ENCODE measurements at regions not wholly inside any gene's neighbourhood (a gene's known extent, or its start where the extent isn't known, plus 50 kb on each side); places are given as distances from the start of the nearest gene placed in this dataset.

DNA sequence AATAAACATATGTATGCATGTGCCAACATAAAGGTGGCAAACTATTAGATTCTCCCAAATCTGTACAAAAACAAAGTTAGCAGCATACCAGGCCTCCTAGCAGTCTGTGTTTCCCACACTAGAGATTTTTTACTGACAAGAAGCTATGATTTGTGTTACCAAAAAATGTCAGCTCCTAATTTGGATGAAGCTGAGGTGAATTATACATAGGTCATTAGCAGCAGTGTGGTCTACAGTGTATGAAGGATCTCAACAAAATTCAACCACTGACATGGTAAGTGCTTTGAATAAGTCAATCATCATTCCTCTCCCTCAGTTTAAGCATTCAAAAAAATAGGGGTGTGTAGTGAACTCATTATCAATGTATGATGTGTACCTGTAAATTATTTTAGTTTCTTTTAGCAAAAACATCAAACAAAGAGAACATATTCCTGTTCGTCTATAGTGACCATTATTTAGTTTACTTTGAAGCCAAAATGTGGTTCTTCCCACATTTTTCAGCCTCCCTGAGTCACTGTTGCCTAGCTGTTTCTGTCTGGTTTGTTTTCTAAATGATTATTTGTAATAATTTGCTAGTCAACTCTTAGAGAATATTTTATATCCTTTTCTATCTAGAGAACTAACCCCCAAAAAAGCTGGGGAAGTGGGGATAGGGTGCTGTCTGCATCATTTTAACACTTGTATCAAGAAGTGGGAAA lies 52.1 kb upstream of the RGMB start (continued):
- TF ChIP-seq, protein P1, sequence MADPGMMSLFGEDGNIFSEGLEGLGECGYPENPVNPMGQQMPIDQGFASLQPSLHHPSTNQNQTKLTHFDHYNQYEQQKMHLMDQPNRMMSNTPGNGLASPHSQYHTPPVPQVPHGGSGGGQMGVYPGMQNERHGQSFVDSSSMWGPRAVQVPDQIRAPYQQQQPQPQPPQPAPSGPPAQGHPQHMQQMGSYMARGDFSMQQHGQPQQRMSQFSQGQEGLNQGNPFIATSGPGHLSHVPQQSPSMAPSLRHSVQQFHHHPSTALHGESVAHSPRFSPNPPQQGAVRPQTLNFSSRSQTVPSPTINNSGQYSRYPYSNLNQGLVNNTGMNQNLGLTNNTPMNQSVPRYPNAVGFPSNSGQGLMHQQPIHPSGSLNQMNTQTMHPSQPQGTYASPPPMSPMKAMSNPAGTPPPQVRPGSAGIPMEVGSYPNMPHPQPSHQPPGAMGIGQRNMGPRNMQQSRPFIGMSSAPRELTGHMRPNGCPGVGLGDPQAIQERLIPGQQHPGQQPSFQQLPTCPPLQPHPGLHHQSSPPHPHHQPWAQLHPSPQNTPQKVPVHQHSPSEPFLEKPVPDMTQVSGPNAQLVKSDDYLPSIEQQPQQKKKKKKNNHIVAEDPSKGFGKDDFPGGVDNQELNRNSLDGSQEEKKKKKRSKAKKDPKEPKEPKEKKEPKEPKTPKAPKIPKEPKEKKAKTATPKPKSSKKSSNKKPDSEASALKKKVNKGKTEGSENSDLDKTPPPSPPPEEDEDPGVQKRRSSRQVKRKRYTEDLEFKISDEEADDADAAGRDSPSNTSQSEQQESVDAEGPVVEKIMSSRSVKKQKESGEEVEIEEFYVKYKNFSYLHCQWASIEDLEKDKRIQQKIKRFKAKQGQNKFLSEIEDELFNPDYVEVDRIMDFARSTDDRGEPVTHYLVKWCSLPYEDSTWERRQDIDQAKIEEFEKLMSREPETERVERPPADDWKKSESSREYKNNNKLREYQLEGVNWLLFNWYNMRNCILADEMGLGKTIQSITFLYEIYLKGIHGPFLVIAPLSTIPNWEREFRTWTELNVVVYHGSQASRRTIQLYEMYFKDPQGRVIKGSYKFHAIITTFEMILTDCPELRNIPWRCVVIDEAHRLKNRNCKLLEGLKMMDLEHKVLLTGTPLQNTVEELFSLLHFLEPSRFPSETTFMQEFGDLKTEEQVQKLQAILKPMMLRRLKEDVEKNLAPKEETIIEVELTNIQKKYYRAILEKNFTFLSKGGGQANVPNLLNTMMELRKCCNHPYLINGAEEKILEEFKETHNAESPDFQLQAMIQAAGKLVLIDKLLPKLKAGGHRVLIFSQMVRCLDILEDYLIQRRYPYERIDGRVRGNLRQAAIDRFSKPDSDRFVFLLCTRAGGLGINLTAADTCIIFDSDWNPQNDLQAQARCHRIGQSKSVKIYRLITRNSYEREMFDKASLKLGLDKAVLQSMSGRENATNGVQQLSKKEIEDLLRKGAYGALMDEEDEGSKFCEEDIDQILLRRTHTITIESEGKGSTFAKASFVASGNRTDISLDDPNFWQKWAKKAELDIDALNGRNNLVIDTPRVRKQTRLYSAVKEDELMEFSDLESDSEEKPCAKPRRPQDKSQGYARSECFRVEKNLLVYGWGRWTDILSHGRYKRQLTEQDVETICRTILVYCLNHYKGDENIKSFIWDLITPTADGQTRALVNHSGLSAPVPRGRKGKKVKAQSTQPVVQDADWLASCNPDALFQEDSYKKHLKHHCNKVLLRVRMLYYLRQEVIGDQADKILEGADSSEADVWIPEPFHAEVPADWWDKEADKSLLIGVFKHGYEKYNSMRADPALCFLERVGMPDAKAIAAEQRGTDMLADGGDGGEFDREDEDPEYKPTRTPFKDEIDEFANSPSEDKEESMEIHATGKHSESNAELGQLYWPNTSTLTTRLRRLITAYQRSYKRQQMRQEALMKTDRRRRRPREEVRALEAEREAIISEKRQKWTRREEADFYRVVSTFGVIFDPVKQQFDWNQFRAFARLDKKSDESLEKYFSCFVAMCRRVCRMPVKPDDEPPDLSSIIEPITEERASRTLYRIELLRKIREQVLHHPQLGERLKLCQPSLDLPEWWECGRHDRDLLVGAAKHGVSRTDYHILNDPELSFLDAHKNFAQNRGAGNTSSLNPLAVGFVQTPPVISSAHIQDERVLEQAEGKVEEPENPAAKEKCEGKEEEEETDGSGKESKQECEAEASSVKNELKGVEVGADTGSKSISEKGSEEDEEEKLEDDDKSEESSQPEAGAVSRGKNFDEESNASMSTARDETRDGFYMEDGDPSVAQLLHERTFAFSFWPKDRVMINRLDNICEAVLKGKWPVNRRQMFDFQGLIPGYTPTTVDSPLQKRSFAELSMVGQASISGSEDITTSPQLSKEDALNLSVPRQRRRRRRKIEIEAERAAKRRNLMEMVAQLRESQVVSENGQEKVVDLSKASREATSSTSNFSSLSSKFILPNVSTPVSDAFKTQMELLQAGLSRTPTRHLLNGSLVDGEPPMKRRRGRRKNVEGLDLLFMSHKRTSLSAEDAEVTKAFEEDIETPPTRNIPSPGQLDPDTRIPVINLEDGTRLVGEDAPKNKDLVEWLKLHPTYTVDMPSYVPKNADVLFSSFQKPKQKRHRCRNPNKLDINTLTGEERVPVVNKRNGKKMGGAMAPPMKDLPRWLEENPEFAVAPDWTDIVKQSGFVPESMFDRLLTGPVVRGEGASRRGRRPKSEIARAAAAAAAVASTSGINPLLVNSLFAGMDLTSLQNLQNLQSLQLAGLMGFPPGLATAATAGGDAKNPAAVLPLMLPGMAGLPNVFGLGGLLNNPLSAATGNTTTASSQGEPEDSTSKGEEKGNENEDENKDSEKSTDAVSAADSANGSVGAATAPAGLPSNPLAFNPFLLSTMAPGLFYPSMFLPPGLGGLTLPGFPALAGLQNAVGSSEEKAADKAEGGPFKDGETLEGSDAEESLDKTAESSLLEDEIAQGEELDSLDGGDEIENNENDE (IDR thresholded peaks at IDR 0.05; ENCODE audit: insufficient replicate concordance, low read length) = no peak
- TF ChIP-seq SP2 (IDR thresholded peaks at IDR 0.05; ENCODE audit: low read length) = no peak
- no peak for TF ChIP-seq BACH1 (IDR thresholded peaks at IDR 0.05; ENCODE audit: low read length)
- no peak for TF ChIP-seq SIX5 (IDR thresholded peaks at IDR 0.05; ENCODE audit: low read depth, low read length)
- TF ChIP-seq SP4 (IDR thresholded peaks at IDR 0.05; ENCODE audit: low read length) = no peak
- TF ChIP-seq CBX5 (IDR thresholded peaks at IDR 0.05; ENCODE audit: low read depth, low read length) = no peak
- TF ChIP-seq, protein P2, sequence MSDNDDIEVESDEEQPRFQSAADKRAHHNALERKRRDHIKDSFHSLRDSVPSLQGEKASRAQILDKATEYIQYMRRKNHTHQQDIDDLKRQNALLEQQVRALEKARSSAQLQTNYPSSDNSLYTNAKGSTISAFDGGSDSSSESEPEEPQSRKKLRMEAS (IDR thresholded peaks at IDR 0.05) = no peak
- TF ChIP-seq, protein P3, sequence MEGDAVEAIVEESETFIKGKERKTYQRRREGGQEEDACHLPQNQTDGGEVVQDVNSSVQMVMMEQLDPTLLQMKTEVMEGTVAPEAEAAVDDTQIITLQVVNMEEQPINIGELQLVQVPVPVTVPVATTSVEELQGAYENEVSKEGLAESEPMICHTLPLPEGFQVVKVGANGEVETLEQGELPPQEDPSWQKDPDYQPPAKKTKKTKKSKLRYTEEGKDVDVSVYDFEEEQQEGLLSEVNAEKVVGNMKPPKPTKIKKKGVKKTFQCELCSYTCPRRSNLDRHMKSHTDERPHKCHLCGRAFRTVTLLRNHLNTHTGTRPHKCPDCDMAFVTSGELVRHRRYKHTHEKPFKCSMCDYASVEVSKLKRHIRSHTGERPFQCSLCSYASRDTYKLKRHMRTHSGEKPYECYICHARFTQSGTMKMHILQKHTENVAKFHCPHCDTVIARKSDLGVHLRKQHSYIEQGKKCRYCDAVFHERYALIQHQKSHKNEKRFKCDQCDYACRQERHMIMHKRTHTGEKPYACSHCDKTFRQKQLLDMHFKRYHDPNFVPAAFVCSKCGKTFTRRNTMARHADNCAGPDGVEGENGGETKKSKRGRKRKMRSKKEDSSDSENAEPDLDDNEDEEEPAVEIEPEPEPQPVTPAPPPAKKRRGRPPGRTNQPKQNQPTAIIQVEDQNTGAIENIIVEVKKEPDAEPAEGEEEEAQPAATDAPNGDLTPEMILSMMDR (IDR thresholded peaks at IDR 0.05; ENCODE audit: control extremely low read depth in 1 of 3, insufficient read depth in 1 of 3, low read depth in 1 of 3, low read length in 3 of 3) = no peak
- no peak for TF ChIP-seq FOSL1 (IDR thresholded peaks at IDR 0.05; ENCODE audit: insufficient read depth, low read depth, low read length)

Data from H1 (cell line).